A673 (cell line): ENCODE measurements at regions not wholly inside any gene's neighbourhood (a gene's known extent, or its start where the extent isn't known, plus 50 kb on each side); places are given as distances from the start of the nearest gene placed in this dataset.

ENCODE experiments used
- BruUV-seq: library from RNA; stranded (reverse); fragments of 400-500 nt; replicated peaks from 2 replicates; lab custom pipeline; 2021; lab: Mats Ljungman, UMichigan
- CTCF ChIA-PET: fragments of 300-600 bp; sonication (Branson Sonifier 250); formaldehyde crosslinking; loops from one replicate; lab custom pipeline; 2022; ENCODE audit warnings: antibody characterized with exemption; lab: Charles Lee
- POLR2A ChIA-PET: fragments of 300-600 bp; sonication (Branson Sonifier 250); formaldehyde crosslinking; loops from one replicate; lab custom pipeline; 2022; ENCODE audit warnings: antibody characterized with exemption; ENCODE audit not compliant: low non-redundant PET; lab: Charles Lee
- DNase-seq: peaks from one replicate; pipeline ENCODE4 v3.0.0-alpha.2; 2015; ENCODE audit warnings: low spot score
- H3K27ac ChIP-seq: fragments of 200-600 bp; sonication (generic); 2 replicates; pipeline ENCODE4 v1.5.1; 2016; ENCODE audit warnings: mixed run types, low read depth, mild to moderate bottlenecking, mixed read lengths, antibody characterized with exemption, low read length; ENCODE audit not compliant: poor library complexity, severe bottlenecking
- H3K27me3 ChIP-seq: fragments of 200-600 bp; sonication (generic); replicated peaks from 2 replicates; pipeline ENCODE4 v1.6.1; 2017; ENCODE audit warnings: mixed run types, low read depth, mild to moderate bottlenecking, mixed read lengths, antibody characterized with exemption, low read length; ENCODE audit not compliant: insufficient read depth, poor library complexity
- H3K36me3 ChIP-seq: fragments of 200-600 bp; sonication (generic); 2 replicates; pipeline ENCODE4 v1.6.1; 2016; ENCODE audit warnings: mixed run types, mild to moderate bottlenecking, mixed read lengths, antibody characterized with exemption, low read length; ENCODE audit not compliant: insufficient read depth, poor library complexity, severe bottlenecking
- H3K4me1 ChIP-seq: fragments of 200-600 bp; sonication (generic); 2 replicates; pipeline ENCODE4 v1.6.1; 2017; ENCODE audit warnings: mixed run types, mild to moderate bottlenecking, mixed read lengths, antibody characterized with exemption, low read length; ENCODE audit not compliant: insufficient read depth, poor library complexity, severe bottlenecking
- H3K4me3 ChIP-seq: fragments of 200-600 bp; sonication (generic); 2 replicates; pipeline ENCODE4 v1.5.1; 2016; ENCODE audit warnings: low read depth, mixed run types, mild to moderate bottlenecking, mixed read lengths, low read length; ENCODE audit not compliant: poor library complexity, severe bottlenecking
- H3K9me3 ChIP-seq: fragments of 200-600 bp; sonication (generic); 2 replicates; pipeline ENCODE4 v1.6.1; 2016; ENCODE audit warnings: mixed run types, low read depth, mild to moderate bottlenecking, mixed read lengths, antibody characterized with exemption, low read length; ENCODE audit not compliant: poor library complexity, severe bottlenecking
- EZH2 ChIP-seq: fragments of 200-600 bp; sonication (generic); IDR thresholded peaks from 2 replicates; pipeline ENCODE4 v1.6.1; 2017; ENCODE audit warnings: borderline replicate concordance, low read depth, mild to moderate bottlenecking, mixed read lengths, antibody characterized with exemption, low read length; ENCODE audit not compliant: poor library complexity, severe bottlenecking
- intact Hi-C: fragments of 100-400 bp; cut with micrococcal nuclease; formaldehyde crosslinking; loops from one replicate; pipeline ENCODE4 v1.10.0; 2022; ENCODE audit not compliant: unreplicated experiment
- TF ChIP-seq, protein P1 (sequence below): fragments of 300-800, 200-600 bp; sonication (generic); conservative IDR thresholded peaks from 2 replicates; pipeline ENCODE4 v1.5.1; 2017; ENCODE audit warnings: low read depth, mild to moderate bottlenecking, antibody characterized with exemption, low read length, moderate library complexity, mixed read lengths

- no TSS peak for BruUV-seq
- TF ChIP-seq, protein P1, sequence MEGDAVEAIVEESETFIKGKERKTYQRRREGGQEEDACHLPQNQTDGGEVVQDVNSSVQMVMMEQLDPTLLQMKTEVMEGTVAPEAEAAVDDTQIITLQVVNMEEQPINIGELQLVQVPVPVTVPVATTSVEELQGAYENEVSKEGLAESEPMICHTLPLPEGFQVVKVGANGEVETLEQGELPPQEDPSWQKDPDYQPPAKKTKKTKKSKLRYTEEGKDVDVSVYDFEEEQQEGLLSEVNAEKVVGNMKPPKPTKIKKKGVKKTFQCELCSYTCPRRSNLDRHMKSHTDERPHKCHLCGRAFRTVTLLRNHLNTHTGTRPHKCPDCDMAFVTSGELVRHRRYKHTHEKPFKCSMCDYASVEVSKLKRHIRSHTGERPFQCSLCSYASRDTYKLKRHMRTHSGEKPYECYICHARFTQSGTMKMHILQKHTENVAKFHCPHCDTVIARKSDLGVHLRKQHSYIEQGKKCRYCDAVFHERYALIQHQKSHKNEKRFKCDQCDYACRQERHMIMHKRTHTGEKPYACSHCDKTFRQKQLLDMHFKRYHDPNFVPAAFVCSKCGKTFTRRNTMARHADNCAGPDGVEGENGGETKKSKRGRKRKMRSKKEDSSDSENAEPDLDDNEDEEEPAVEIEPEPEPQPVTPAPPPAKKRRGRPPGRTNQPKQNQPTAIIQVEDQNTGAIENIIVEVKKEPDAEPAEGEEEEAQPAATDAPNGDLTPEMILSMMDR, result no peak
- no peak for TF ChIP-seq EZH2
- POLR2A ChIA-PET, result no interaction called here
- no peaks in the 10 kb centered on the region for H3K27me3 ChIP-seq
- H3K36me3 ChIP-seq, result no peaks in the 10 kb centered on the region
- H3K27ac ChIP-seq, result no peak overlapping the region
- CTCF ChIA-PET, result no interaction called here
- no peak for DNase-seq
- H3K4me3 ChIP-seq, result no peak overlapping the region
- H3K4me1 ChIP-seq, result no peaks in the 10 kb centered on the region
- H3K9me3 ChIP-seq, result no peaks in the 10 kb centered on the region
- intact Hi-C loops, result no loop called here
Measured at GRCh38 chr1:99083338-99083737, 78.7 kb upstream of the PLPPR5 start.

- BruUV-seq, result no TSS peak
- CTCF ChIA-PET, result no interaction called here
- no peaks in the 10 kb centered on the region for H3K4me1 ChIP-seq
- no peaks in the 10 kb centered on the region for H3K27me3 ChIP-seq
- POLR2A ChIA-PET, result no interaction called here
- no peak overlapping the region for H3K4me3 ChIP-seq
- TF ChIP-seq, protein P1, result no peak
- no peak for TF ChIP-seq EZH2
- no peak overlapping the region for H3K27ac ChIP-seq
- no peaks in the 10 kb centered on the region for H3K36me3 ChIP-seq
- intact Hi-C loops, result no loop called here
- DNase-seq, result no peak
- H3K9me3 ChIP-seq, result no peaks in the 10 kb centered on the region
Measured at GRCh38 chr1:99084562-99084961, 79.9 kb upstream of the PLPPR5 start.

- no TSS peak for BruUV-seq
- Histone ChIP-seq H3K27me3 (no peaks in the 10 kb centered on the region), H3K4me1 (no peaks in the 10 kb centered on the region), H3K36me3 (no peaks in the 10 kb centered on the region), H3K9me3 (no peaks in the 10 kb centered on the region), H3K27ac (no peak overlapping the region), H3K4me3 (no peak overlapping the region)
- intact Hi-C loops, result no loop called here
- POLR2A ChIA-PET, result no interaction called here
- TF ChIP-seq, protein P1, result no peak
- TF ChIP-seq EZH2, result no peak
- CTCF ChIA-PET, result no interaction called here
- no peak for DNase-seq
Measured at GRCh38 chr1:99086057-99086456, 81.4 kb upstream of the PLPPR5 start.
